ENCODE measurements at regions not wholly inside any gene's neighbourhood (a gene's known extent, or its start where the extent isn't known, plus 50 kb on each side); places are given as distances from the start of the nearest gene placed in this dataset.
"Not testable (repeated sequence)": the region's sequence is repeated elsewhere in the genome, so short reads cannot be mapped to it uniquely, and the experiment has no call there.

DNA sequence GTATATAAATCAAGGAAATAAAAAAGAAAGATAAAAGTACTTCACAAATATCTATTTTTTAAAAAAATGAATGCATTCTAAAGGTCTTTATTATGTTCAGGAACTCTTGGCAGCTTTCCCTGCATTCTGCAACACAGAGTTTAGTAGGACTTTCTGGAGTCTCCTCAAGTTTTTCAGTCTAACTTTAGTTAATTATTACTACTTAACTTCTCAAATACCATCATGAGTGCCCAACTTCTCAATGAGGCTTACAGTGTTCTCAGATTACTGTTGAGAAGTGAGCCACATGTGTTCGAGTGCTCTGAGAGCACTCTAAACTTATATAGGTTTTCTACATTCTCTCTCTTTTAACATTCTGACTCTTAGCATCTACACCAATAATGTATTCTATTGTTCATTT is 1852.9 kb upstream of the PCDH10 start:
- no peak overlapping the region for H3K27ac ChIP-seq (ENCODE audit: low read depth, low read length, severe bottlenecking)
- H3K4me1 ChIP-seq (ENCODE audit: control insufficient read depth, insufficient read depth, low read length, poor library complexity, severe bottlenecking): no peaks in the 10 kb centered on the region
- no peaks in the 10 kb centered on the region for H3K9me3 ChIP-seq (ENCODE audit: control insufficient read depth, low read length)
- no peaks in the 10 kb centered on the region for H3K36me3 ChIP-seq (ENCODE audit: control insufficient read depth, insufficient read depth, low read length)
- no peak overlapping the region for H3K4me3 ChIP-seq (ENCODE audit: extremely low read depth, insufficient read depth, low read length, poor library complexity, severe bottlenecking)
- WGBS, 2 experiments (ENCODE audit: insufficient coverage in 2 of 2): 80 to 83% methylated on average over 1 of the region's 1 CpG

GRCh38 chr4:131302108-131302507 is 1847.0 kb upstream of the PCDH10 start:
- no peaks in the 10 kb centered on the region for H3K36me3 ChIP-seq (ENCODE audit: control insufficient read depth, insufficient read depth, low read length)
- H3K4me1 ChIP-seq (ENCODE audit: control insufficient read depth, insufficient read depth, low read length, poor library complexity, severe bottlenecking): no peaks in the 10 kb centered on the region
- no peak overlapping the region for H3K4me3 ChIP-seq (ENCODE audit: extremely low read depth, insufficient read depth, low read length, poor library complexity, severe bottlenecking)
- WGBS, 2 experiments (ENCODE audit: insufficient coverage in 2 of 2): 89 to 100% methylated on average over 2 to 3 of the region's 4 CpGs
- no peak overlapping the region for H3K27ac ChIP-seq (ENCODE audit: low read depth, low read length, severe bottlenecking)
- no peaks in the 10 kb centered on the region for H3K9me3 ChIP-seq (ENCODE audit: control insufficient read depth, low read length)

GRCh38 chr4:131304686-131305085 is 1844.4 kb upstream of the PCDH10 start:
- no peaks in the 10 kb centered on the region for H3K9me3 ChIP-seq (ENCODE audit: control insufficient read depth, low read length)
- H3K36me3 ChIP-seq (ENCODE audit: control insufficient read depth, insufficient read depth, low read length): no peaks in the 10 kb centered on the region
- WGBS, 2 experiments (ENCODE audit: insufficient coverage in 2 of 2): 60% methylated on average over 1 of the region's 2 CpGs; no CpG with 5 or more reads in 1 of the 2 experiments
- no peaks in the 10 kb centered on the region for H3K4me1 ChIP-seq (ENCODE audit: control insufficient read depth, insufficient read depth, low read length, poor library complexity, severe bottlenecking)
- no peak overlapping the region for H3K27ac ChIP-seq (ENCODE audit: low read depth, low read length, severe bottlenecking)
- H3K4me3 ChIP-seq (ENCODE audit: extremely low read depth, insufficient read depth, low read length, poor library complexity, severe bottlenecking): no peak overlapping the region

GRCh38 chr4:131309628-131310027 is 1839.5 kb upstream of the PCDH10 start:
- no peak overlapping the region for H3K27ac ChIP-seq (ENCODE audit: low read depth, low read length, severe bottlenecking)
- 100% methylated on average over 1 of the region's 1 CpG; no CpG with 5 or more reads in 1 of the 2 experiments for WGBS, 2 experiments (ENCODE audit: insufficient coverage in 2 of 2)
- H3K36me3 ChIP-seq (ENCODE audit: control insufficient read depth, insufficient read depth, low read length): no peaks in the 10 kb centered on the region
- H3K4me1 ChIP-seq (ENCODE audit: control insufficient read depth, insufficient read depth, low read length, poor library complexity, severe bottlenecking): no peaks in the 10 kb centered on the region
- no peaks in the 10 kb centered on the region for H3K9me3 ChIP-seq (ENCODE audit: control insufficient read depth, low read length)
- no peak overlapping the region for H3K4me3 ChIP-seq (ENCODE audit: extremely low read depth, insufficient read depth, low read length, poor library complexity, severe bottlenecking)

DNA sequence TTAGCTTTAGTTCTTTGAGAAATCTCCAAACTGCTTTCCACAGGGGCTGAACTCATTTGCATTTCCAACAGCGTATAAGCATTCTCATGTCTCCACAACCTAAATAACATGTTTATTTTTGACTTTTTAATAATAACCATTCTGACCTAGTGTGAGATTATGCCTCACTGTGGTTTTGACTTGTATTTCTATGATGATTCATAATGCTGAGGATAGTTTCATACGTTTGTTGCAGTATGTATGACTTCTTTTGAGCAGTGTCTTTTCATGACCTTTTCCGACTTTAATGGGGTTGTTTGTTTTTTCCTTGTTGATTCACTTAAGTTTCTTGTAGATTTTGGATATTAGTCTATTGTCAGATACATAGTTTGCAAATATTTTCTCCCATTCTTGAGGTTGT is 1833.0 kb upstream of the PCDH10 start:
- no peaks in the 10 kb centered on the region for H3K9me3 ChIP-seq (ENCODE audit: control insufficient read depth, low read length)
- no peak overlapping the region for H3K27ac ChIP-seq (ENCODE audit: low read depth, low read length, severe bottlenecking)
- no peaks in the 10 kb centered on the region for H3K36me3 ChIP-seq (ENCODE audit: control insufficient read depth, insufficient read depth, low read length)
- H3K4me1 ChIP-seq (ENCODE audit: control insufficient read depth, insufficient read depth, low read length, poor library complexity, severe bottlenecking): no peaks in the 10 kb centered on the region
- WGBS, 2 experiments (ENCODE audit: insufficient coverage in 2 of 2): 100% methylated on average over 1 of the region's 3 CpGs; no CpG with 5 or more reads in 1 of the 2 experiments
- no peak overlapping the region for H3K4me3 ChIP-seq (ENCODE audit: extremely low read depth, insufficient read depth, low read length, poor library complexity, severe bottlenecking)

- Histone ChIP-seq H3K4me1 (ENCODE audit: control insufficient read depth, insufficient read depth, low read length, poor library complexity, severe bottlenecking) (no peaks in the 10 kb centered on the region), H3K9me3 (ENCODE audit: control insufficient read depth, low read length) (no peaks in the 10 kb centered on the region), H3K27ac (ENCODE audit: low read depth, low read length, severe bottlenecking) (no peak overlapping the region), H3K4me3 (ENCODE audit: extremely low read depth, insufficient read depth, low read length, poor library complexity, severe bottlenecking) (no peak overlapping the region), H3K36me3 (ENCODE audit: control insufficient read depth, insufficient read depth, low read length) (no peaks in the 10 kb centered on the region)
- WGBS, 2 experiments (ENCODE audit: insufficient coverage in 2 of 2): 100% methylated on average over 1 of the region's 2 CpGs; no CpG with 5 or more reads in 1 of the 2 experiments
These were observed 1811.2 kb upstream of the PCDH10 start for GRCh38 chr4:131337936-131338335.

DNA sequence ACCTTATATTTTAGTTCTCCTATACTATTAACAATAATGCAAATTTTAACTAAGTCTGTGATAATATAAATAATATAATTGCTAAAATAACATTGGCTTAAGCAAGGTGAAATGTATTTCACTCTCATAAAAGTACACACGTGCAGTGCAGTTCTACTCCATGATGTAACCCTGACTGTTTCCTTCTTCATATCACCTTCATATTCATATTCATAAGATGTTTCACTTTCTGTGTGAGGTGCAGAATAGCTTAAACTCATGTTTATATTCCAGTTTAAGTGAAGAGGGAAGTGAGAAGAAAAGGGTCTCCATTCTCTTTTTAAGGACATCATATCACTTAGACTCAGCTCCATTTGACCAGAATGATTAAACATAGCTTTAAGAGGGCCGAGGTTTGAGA is 1810.0 kb upstream of the PCDH10 start:
- no CpG with 5 or more reads among the region's 2 CpGs for WGBS, 2 experiments (ENCODE audit: insufficient coverage in 2 of 2)
- Histone ChIP-seq H3K4me3 (ENCODE audit: extremely low read depth, insufficient read depth, low read length, poor library complexity, severe bottlenecking) (no peak overlapping the region), H3K27ac (ENCODE audit: low read depth, low read length, severe bottlenecking) (no peak overlapping the region), H3K9me3 (ENCODE audit: control insufficient read depth, low read length) (no peaks in the 10 kb centered on the region), H3K4me1 (ENCODE audit: control insufficient read depth, insufficient read depth, low read length, poor library complexity, severe bottlenecking) (no peaks in the 10 kb centered on the region), H3K36me3 (ENCODE audit: control insufficient read depth, insufficient read depth, low read length) (no peaks in the 10 kb centered on the region)

GRCh38 chr4:131344761-131345160 is 1804.3 kb upstream of the PCDH10 start:
- Histone ChIP-seq H3K27ac (ENCODE audit: low read depth, low read length, severe bottlenecking) (no peak overlapping the region), H3K36me3 (ENCODE audit: control insufficient read depth, insufficient read depth, low read length) (no peaks in the 10 kb centered on the region)
- WGBS, 2 experiments (ENCODE audit: insufficient coverage in 2 of 2): 83 to 92% methylated on average over 1 of the region's 2 CpGs

DNA sequence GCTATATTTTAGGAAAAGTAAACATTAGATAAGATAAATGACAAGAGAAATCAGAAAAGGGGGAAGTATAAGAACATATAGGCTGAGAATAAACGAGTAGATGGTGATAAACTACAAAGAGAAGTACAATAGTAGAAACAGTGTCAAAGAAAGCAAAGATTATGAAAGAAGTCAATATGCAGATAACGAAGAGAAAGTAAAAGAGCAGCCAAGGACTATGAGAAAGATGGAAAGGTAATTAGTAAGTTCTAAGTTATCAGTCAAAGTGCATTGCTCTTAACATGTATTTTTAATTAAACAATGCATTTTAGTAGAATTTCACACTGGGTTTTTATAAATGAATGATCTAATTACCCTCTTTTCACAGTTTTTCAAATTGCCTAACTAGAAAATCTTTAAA is 1801.3 kb upstream of the PCDH10 start:
- H3K36me3 ChIP-seq (ENCODE audit: control insufficient read depth, insufficient read depth, low read length): no peaks in the 10 kb centered on the region
- no peaks in the 10 kb centered on the region for H3K9me3 ChIP-seq (ENCODE audit: control insufficient read depth, low read length)
- H3K4me3 ChIP-seq (ENCODE audit: extremely low read depth, insufficient read depth, low read length, poor library complexity, severe bottlenecking): no peak overlapping the region
- H3K27ac ChIP-seq (ENCODE audit: low read depth, low read length, severe bottlenecking): no peak overlapping the region
- 73 to 83% methylated on average over 1 to 2 of the region's 2 CpGs for WGBS, 2 experiments (ENCODE audit: insufficient coverage in 2 of 2)
- H3K4me1 ChIP-seq (ENCODE audit: control insufficient read depth, insufficient read depth, low read length, poor library complexity, severe bottlenecking): no peaks in the 10 kb centered on the region

More at GRCh38 chr4:131344761-131345160, 1804.3 kb upstream of the PCDH10 start:
- Histone ChIP-seq H3K4me3 (ENCODE audit: extremely low read depth, insufficient read depth, low read length, poor library complexity, severe bottlenecking) (no peak overlapping the region), H3K9me3 (ENCODE audit: control insufficient read depth, low read length) (no peaks in the 10 kb centered on the region), H3K4me1 (ENCODE audit: control insufficient read depth, insufficient read depth, low read length, poor library complexity, severe bottlenecking) (no peaks in the 10 kb centered on the region)

GRCh38 chr4:131348263-131348662 is 1800.8 kb upstream of the PCDH10 start:
- Histone ChIP-seq H3K4me1 (ENCODE audit: control insufficient read depth, insufficient read depth, low read length, poor library complexity, severe bottlenecking) (no peaks in the 10 kb centered on the region), H3K36me3 (ENCODE audit: control insufficient read depth, insufficient read depth, low read length) (no peaks in the 10 kb centered on the region), H3K9me3 (ENCODE audit: control insufficient read depth, low read length) (no peaks in the 10 kb centered on the region), H3K27ac (ENCODE audit: low read depth, low read length, severe bottlenecking) (no peak overlapping the region), H3K4me3 (ENCODE audit: extremely low read depth, insufficient read depth, low read length, poor library complexity, severe bottlenecking) (no peak overlapping the region)
- 43 to 60% methylated on average over 1 of the region's 2 CpGs for WGBS, 2 experiments (ENCODE audit: insufficient coverage in 2 of 2)

DNA sequence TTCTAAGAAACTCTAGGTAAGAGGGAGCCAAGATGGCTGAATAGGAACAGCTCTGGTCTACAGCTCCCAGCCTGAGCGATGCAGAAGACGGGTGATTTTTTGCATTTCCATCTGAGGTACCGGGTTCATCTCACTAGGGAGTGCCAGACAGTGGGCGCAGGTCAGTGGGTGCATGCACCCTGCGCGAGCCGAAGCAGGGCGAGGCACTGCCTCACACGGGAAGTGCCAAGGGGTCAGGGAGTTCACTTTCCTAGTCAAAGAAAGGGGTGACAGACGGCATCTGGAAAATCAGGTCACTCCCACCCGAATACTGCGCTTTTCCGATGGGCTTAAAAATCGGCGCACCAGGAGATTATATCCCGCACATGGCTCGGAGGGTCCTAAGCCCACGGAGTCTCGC is 1796.7 kb upstream of the PCDH10 start:
- 97 to 98% methylated on average over 15 to 16 of the region's 19 CpGs for WGBS, 2 experiments (ENCODE audit: insufficient coverage in 2 of 2)
- H3K4me3 ChIP-seq (ENCODE audit: extremely low read depth, insufficient read depth, low read length, poor library complexity, severe bottlenecking); H3K36me3 ChIP-seq (ENCODE audit: control insufficient read depth, insufficient read depth, low read length); H3K9me3 ChIP-seq (ENCODE audit: control insufficient read depth, low read length); H3K4me1 ChIP-seq (ENCODE audit: control insufficient read depth, insufficient read depth, low read length, poor library complexity, severe bottlenecking); H3K27ac ChIP-seq (ENCODE audit: low read depth, low read length, severe bottlenecking): not testable (repeated sequence)
